ENCODE measurements at regions not wholly inside any gene's neighbourhood (a gene's known extent, or its start where the extent isn't known, plus 50 kb on each side); places are given as distances from the start of the nearest gene placed in this dataset.

DNA sequence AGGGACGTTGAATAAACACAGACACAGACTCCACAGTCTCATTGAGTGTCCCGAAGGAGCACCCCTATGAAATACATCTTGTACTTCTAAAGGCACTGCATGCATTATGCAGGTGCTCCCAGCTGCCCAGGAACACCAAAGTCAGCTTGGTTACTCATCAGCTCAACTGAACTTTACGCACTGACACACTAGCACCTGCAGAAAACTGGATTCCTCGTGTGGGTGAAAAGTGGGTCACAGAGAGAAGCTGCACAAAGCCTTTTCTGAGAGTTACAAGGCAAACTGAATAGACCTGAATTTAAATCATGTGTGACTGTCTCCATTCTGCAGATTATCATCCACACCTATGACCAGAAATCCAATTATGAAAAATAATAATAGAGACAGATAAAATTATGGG, 527.5 kb upstream of the NBEA start:
- DNase-seq (ENCODE audit: low spot score), result no peak

GRCh38 chr13:34416971-34417380, 525.1 kb upstream of the NBEA start:
- DNase-seq (ENCODE audit: low spot score), result no peak

GRCh38 chr13:34417896-34418295, 524.2 kb upstream of the NBEA start:
- no peak for DNase-seq (ENCODE audit: low spot score)

DNA sequence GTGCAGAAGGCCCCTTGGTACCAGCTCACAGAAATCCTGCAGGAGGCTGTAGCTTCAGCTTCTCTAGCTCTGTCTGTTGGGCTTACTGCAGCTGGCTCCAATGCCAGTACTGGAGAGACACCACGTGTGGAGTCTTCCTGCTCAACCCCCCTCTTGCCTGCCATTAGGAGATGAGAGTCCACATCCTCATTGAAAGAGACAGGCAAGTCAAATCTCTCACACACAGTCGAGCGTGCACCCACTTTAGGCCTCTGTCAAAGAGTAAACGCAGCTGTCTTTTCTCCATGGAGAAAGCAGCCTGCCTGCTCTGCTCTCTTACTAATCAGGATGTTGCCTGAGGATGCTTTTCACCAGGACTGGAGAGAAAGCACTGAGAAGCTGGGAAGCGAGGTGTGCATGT, 523.0 kb upstream of the NBEA start:
- no peak for DNase-seq (ENCODE audit: low spot score)

- DNase-seq (ENCODE audit: low spot score), result no peak
Observed at GRCh38 chr13:34419755-34420154, 522.3 kb upstream of the NBEA start.

- DNase-seq (ENCODE audit: low spot score), result no peak
Observed at GRCh38 chr13:34420702-34421346, 521.2 kb upstream of the NBEA start.

GRCh38 chr13:34421347-34421719, 520.7 kb upstream of the NBEA start:
- DNase-seq (ENCODE audit: low spot score), result no peak

GRCh38 chr13:34421858-34422475, 520.1 kb upstream of the NBEA start:
- DNase-seq (ENCODE audit: low spot score), result no peak

DNA sequence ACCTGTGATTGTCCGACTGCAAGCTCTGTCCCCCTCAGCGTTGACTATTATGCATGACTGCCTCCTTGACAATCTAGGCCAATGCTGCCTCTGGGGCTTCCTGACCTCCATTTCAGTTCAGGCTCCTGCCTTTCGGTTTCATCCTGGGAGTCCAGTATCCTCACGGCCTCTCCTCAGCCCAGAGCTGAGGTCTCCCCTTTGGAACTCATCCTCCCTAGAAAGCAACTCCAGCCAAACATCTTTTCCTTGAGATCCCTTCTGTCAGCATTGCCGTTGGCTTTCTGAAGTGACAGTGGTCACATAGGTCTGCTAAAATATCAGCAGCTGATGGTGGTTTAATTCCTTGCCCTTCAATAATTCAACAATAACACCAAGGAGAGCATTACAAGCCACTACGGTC, 519.1 kb upstream of the NBEA start:
- DNase-seq (ENCODE audit: low spot score), result no peak

DNA sequence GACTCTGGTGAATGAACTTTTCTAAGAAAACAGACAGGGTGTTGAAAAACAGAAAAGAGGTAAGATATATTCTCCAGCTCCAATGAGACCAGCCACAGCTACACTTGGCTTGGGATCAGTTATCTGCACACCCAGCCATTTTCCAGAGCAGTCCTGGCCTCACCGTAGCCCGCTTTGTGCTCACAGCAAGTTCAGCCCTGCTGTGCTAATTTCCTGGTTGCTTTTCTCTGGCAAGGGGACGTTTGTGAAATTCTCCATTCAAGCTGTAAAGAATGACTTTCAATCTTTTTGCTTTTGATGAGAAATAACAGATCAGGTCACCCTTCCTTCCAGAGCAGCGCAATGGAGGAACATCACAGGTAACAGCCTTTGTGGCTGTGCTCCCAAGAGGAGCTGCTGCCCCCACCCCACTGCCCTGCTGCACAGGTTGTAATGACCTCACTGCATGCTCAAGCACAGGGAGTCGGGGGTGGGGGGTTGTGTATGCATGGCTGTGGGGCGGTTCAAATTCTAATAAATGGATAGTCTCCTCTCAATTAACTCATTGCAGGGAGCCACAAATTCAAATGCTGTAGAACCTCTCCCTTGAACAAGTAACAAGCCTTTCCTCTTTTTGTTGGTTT, 516.6 kb upstream of the NBEA start:
- DNase-seq (ENCODE audit: low spot score), result no peak

DNA sequence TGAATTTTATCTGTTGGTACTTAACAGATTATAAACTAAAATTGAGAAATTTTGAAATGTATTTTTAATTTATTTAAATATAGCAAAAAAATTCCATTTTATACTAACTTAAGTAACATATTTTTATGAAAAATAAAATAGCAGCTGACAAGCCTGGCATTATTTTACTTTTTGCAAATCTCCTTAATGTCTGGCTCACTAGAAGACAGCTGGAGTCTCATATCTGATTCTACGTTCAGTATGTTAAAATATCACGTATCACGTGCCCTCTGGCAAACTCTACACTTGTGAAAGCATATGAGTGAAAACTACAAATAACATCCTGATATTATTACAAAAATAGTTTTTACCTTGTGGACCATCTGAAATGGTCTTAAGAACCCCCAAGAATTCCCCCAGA, 513.2 kb upstream of the NBEA start:
- no peak for DNase-seq (ENCODE audit: low spot score)

DNA sequence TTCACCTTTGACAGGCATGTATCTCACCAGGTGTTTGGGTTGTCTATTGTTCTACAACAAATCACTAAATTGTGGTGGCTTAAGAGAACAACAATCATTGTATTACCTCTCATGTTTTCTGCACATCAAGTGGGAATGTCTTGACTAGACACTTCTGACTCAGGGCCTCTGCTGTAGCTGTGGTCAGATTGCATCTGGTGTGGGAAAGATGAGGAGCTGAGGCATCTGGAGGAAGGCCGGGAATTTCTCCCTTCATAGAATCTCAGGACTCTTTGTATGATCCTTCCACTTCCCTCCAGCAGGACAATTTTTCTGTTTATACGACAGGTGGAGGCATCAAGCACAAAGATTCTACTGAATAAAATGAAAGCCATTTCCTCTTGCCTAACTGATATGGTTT, 511.8 kb upstream of the NBEA start:
- no peak for DNase-seq (ENCODE audit: low spot score)

- no peak for DNase-seq (ENCODE audit: low spot score)
Observed at GRCh38 chr13:34431827-34432581, 510.1 kb upstream of the NBEA start.

DNA sequence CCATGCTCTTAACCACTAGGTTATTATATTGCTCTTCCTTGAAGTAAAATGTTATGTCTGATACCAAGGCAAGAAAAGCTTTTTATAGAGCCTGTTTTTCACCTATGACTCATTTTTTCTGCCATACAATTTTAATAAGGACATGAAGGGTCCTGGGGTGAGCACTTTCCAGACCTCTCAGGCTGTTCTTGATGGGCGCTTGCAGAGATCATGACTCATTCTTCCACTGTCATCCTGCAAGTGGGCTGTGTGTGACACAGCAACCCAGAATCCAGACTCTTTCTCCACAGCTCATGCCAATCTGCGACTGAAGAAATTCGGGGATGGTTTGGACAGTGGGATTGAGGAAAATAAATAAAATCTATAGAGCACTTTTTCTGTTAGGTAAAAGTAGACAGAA, 506.7 kb upstream of the NBEA start:
- DNase-seq (ENCODE audit: low spot score), result no peak

DNA sequence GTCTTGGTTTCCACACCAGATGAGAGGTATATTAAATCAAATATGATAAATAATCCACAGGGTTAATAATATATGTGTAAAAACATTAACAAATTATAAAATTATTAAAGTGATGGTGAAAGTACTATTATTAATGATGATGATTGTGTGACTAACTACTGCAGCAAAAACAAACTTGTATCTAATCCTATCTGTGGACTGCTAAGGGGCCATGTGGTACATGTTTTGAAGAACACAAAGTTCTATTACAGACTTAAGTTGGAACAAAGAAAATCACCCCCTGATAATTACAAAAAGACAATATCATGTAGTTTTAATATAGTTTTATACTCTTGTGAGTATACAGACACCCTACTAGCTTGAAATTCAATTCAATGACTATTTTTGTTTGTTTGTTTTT, 504.2 kb upstream of the NBEA start:
- DNase-seq (ENCODE audit: low spot score), result no peak

DNA sequence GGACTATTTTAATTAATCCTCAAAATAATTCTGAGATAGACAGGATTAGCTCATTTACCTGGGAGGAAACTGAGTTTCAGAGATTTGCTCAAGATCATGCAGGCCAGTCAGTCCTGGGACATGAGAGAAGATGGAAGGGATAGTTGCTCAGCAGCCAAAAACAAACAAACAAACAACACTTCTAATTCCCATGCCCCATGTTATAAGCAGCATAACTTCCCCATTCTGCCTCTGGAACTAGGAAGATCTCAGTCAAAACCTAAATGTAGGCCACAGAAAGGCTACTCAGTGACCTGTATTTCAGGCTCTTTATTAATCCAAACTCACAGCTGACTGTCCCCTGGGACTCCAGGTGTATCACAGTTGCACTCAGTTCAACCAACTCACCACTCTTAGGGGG, 489.2 kb upstream of the NBEA start:
- DNase-seq (ENCODE audit: low spot score), result no peak

GRCh38 chr13:34458756-34459715, 483.0 kb upstream of the NBEA start:
- DNase-seq (ENCODE audit: low spot score), result no peak

DNA sequence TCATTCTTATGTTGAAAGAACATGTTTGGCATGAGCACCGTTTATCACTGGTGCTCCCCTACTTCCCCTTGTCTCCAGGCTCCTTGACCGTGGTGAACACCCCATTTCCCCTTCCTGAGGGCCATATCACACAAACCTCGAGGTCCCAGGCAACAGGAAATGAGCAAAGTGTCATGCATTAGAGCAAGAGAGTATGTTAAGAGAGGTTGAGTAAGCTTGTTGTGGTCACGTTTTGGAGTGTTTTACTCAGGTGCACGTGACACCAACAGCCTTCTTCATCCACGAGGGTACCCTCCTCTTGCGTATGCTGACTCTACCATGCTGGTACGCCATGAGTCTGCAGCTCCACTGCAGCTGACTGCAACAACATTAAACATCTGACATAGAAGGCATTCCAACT, 482.2 kb upstream of the NBEA start:
- DNase-seq (ENCODE audit: low spot score), result no peak

DNA sequence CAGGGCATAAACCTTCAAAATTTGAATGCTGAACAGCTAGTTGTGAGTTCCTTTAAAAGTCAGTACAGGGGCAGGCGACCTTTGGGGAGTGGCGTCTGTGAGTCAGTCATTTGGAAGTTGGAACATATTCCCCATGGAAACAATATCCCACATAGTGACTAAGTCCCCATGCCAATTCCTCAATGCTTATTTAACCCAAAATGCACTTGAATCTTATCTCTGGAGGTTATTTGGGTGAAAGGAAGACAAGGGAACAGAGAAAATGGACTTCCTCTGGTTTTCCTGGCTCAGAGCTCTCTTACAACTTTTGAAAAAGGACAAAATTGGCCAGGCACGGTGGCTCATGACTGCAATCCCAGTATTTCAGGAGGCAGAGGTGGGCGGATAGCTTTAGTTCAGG, 479.2 kb upstream of the NBEA start:
- DNase-seq (ENCODE audit: low spot score), result no peak

DNA sequence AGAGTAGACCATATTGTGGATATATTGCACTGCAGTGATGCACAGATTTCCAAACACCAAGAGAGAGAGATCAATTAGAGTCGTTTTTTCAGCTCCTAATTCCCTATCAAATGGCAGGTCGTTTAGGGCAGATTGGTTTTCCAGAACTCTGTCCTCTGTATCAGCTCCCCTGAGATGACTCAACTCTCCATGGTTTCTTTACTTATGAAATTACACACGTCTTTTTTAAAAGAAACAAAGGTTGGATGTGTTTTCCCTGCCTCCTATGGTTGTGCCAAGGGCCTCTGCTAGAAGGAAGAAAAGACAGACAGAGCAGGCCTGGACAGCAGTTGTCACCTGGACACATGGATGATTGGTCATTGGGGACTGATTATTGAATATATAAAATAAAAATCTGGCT, 478.1 kb upstream of the NBEA start:
- DNase-seq (ENCODE audit: low spot score), result no peak

DNA sequence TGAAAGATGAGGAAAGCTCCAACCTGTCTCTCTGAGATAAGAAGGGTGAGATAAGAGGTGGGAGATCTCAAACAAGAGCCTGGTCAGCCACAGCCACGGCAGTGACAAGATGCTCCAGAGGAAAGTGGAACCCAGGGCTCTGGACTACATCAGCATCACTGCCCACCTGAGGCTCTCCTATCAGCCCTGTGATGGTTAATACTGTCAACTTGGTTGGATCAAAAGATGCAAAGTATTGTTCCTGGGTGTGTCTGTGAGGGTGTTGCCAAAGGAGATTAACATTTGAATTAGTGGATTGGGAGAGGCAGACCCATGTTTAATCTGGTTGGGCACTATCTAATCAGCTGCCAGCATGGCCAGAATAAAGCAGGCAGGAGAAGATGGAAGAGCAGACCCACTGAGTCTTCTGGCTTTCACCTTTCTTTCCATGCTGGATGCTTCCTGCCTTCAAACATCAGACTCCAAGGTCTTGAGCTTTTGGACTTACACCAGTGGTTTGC, 476.6 kb upstream of the NBEA start:
- no peak for DNase-seq (ENCODE audit: low spot score)

GRCh38 chr13:34466301-34466700, 475.8 kb upstream of the NBEA start:
- DNase-seq (ENCODE audit: low spot score), result no peak

All from CD4-positive, alpha-beta T cell treated with Interleukin-6 at 100 ng/mL for 8 hours (primary cell).